HEK293 (cell line): ENCODE measurements at regions not wholly inside any gene's neighbourhood (a gene's known extent, or its start where the extent isn't known, plus 50 kb on each side); places are given as distances from the start of the nearest gene placed in this dataset.

Source experiments
- CTCF ChIA-PET: fragments of 350-600 bp; formaldehyde crosslinking; extraction: SDS; loops from one replicate; lab custom pipeline; 2021; ENCODE audit warnings: antibody characterized with exemption; lab: Yijun Ruan, JAX
- POLR2A ChIA-PET: fragments of 300-600 bp; formaldehyde crosslinking; extraction: SDS; loops from one replicate; lab custom pipeline; 2020; ENCODE audit warnings: antibody characterized with exemption, inconsistent platforms; lab: Yijun Ruan, JAX
- H3K27ac ChIP-seq: fragments of 200-500 bp; sonication (Bioruptor generic); 2 replicates; pipeline ENCODE4 v1.5.1; 2014; ENCODE audit warnings: low read depth, low read length, control low read depth, inconsistent platforms; ENCODE audit errors: extremely low read depth
- H3K36me3 ChIP-seq, 2 experiments: fragments of 200-500 bp in 1 of 2; sonication (Bioruptor generic) in 1 of 2; 1 replicate in 1 of 2; 2 replicates in 1 of 2; pipeline ENCODE4 v1.5.1; 2014 to 2017; ENCODE audit warnings: inconsistent platforms in 2 of 2, low read length in 2 of 2; ENCODE audit not compliant: control insufficient read depth in 2 of 2, insufficient read depth in 1 of 2
- H3K4me1 ChIP-seq: fragments of 200-500 bp; sonication (Bioruptor generic); 2 replicates; pipeline ENCODE4 v1.5.1; 2014; ENCODE audit warnings: mild to moderate bottlenecking, low read length, inconsistent platforms; ENCODE audit not compliant: control insufficient read depth, insufficient read depth
- H3K4me3 ChIP-seq: 2 replicates; pipeline ENCODE4 v1.5.1; 2011; ENCODE audit warnings: low read depth, mild to moderate bottlenecking, control low read depth, low read length, moderate library complexity
- H3K9me3 ChIP-seq: fragments of 200-500 bp; sonication (Bioruptor generic); 2 replicates; pipeline ENCODE4 v1.5.1; 2014; ENCODE audit warnings: low read depth, low read length, inconsistent platforms; ENCODE audit not compliant: control insufficient read depth, insufficient read depth
- AEBP2 ChIP-seq: fragments of 450-650 bp; formaldehyde crosslinking; IDR thresholded peaks from 2 replicates; pipeline ENCODE4 v1.5.1; 2016; ENCODE audit warnings: missing biosample characterization, missing genetic modification characterization, borderline replicate concordance
- BCL6B ChIP-seq: fragments of 450-650 bp; formaldehyde crosslinking; IDR thresholded peaks from 2 replicates; pipeline ENCODE4 v1.5.1; 2017; ENCODE audit warnings: missing biosample characterization, missing genetic modification characterization
- PRDM2 ChIP-seq: fragments of 450-650 bp; formaldehyde crosslinking; IDR thresholded peaks from 2 replicates; pipeline ENCODE4 v1.5.1; 2016; ENCODE audit warnings: missing biosample characterization, missing genetic modification characterization, borderline replicate concordance
- REST ChIP-seq: fragments of 450-650 bp; formaldehyde crosslinking; IDR thresholded peaks from 2 replicates; pipeline ENCODE4 v1.5.1; 2016; ENCODE audit warnings: missing biosample characterization, missing genetic modification characterization
- SALL2 ChIP-seq: fragments of 450-650 bp; formaldehyde crosslinking; IDR thresholded peaks from 2 replicates; pipeline ENCODE4 v1.5.0; 2017; ENCODE audit warnings: missing biosample characterization, mild to moderate bottlenecking, missing genetic modification characterization, borderline replicate concordance
- WT1 ChIP-seq: fragments of 450-650 bp; formaldehyde crosslinking; IDR thresholded peaks from 2 replicates; pipeline ENCODE4 v1.5.1; 2016; ENCODE audit warnings: missing biosample characterization, missing genetic modification characterization
- ZBTB48 ChIP-seq: fragments of 450-650 bp; formaldehyde crosslinking; IDR thresholded peaks from 2 replicates; pipeline ENCODE4 v1.5.1; 2016; ENCODE audit warnings: missing biosample characterization, missing genetic modification characterization
- ZNF10 ChIP-seq: fragments of 450-650 bp; formaldehyde crosslinking; IDR thresholded peaks from 2 replicates; pipeline ENCODE4 v1.5.1; 2017; ENCODE audit warnings: missing biosample characterization, missing genetic modification characterization
- ZNF114 ChIP-seq: fragments of 450-650 bp; formaldehyde crosslinking; IDR thresholded peaks from 2 replicates; pipeline ENCODE4 v1.5.0; 2017; ENCODE audit warnings: missing biosample characterization, missing genetic modification characterization
- ZNF148 ChIP-seq: fragments of 450-650 bp; formaldehyde crosslinking; IDR thresholded peaks from 2 replicates; pipeline ENCODE4 v1.5.0; 2017; ENCODE audit warnings: missing biosample characterization, missing genetic modification characterization, borderline replicate concordance
- ZNF274 ChIP-seq, 2 experiments: fragments of 200-500 bp in 1 of 2; fragments of 450-650 bp in 1 of 2; sonication (Bioruptor generic) in 1 of 2; formaldehyde crosslinking in 1 of 2; IDR thresholded peaks; 2 replicates each; pipeline versions ENCODE4 v1.5.1 to v1.6.1; 2014 to 2016; ENCODE audit warnings: borderline replicate concordance in 1 of 2, inconsistent platforms in 1 of 2, low read length in 1 of 2, missing biosample characterization in 1 of 2, missing genetic modification characterization in 1 of 2
- ZNF292 ChIP-seq: fragments of 450-650 bp; formaldehyde crosslinking; IDR thresholded peaks from 2 replicates; pipeline ENCODE4 v1.5.1; 2016; ENCODE audit warnings: low read depth, missing biosample characterization, missing genetic modification characterization, borderline replicate concordance
- ZNF621 ChIP-seq: fragments of 450-650 bp; formaldehyde crosslinking; IDR thresholded peaks from 2 replicates; pipeline ENCODE4 v1.5.1; 2017; ENCODE audit warnings: missing biosample characterization, missing genetic modification characterization
- ZNF623 ChIP-seq: fragments of 450-650 bp; formaldehyde crosslinking; IDR thresholded peaks from 2 replicates; pipeline ENCODE4 v1.5.1; 2016; ENCODE audit warnings: missing biosample characterization, missing genetic modification characterization
- ZNF654 ChIP-seq: fragments of 450-650 bp; formaldehyde crosslinking; IDR thresholded peaks from 2 replicates; pipeline ENCODE4 v1.5.1; 2016; ENCODE audit warnings: low read depth, missing biosample characterization, missing genetic modification characterization
- ZSCAN30 ChIP-seq: fragments of 450-650 bp; IDR thresholded peaks from 2 replicates; pipeline ENCODE4 v1.5.1; 2018; ENCODE audit warnings: missing biosample characterization, mild to moderate bottlenecking, missing genetic modification characterization, moderate library complexity
- ZXDB ChIP-seq: fragments of 450-650 bp; formaldehyde crosslinking; IDR thresholded peaks from 2 replicates; pipeline ENCODE4 v1.5.1; 2016; ENCODE audit warnings: missing biosample characterization, missing genetic modification characterization

- ChIA-PET POLR2A (no interaction called here), CTCF (no interaction called here)
Observed at GRCh38 chr21:41086569-41086968, 81.4 kb upstream of the BACE2 start.

GRCh38 chr21:41090981-41091380 is 77.0 kb upstream of the BACE2 start:
- ChIA-PET POLR2A (no interaction called here), CTCF (no interaction called here)
- H3K9me3 ChIP-seq: no peaks in the 10 kb centered on the region
- no peak overlapping the region for H3K4me3 ChIP-seq
- no peak overlapping the region for H3K27ac ChIP-seq
- no peaks in the 10 kb centered on the region for H3K36me3 ChIP-seq
- H3K4me1 ChIP-seq: no peaks in the 10 kb centered on the region
- TF ChIP-seq REST (tag by site-specific recombination) (no peak), AEBP2 (tag by site-specific recombination) (no peak), ZBTB48 (tag by site-specific recombination) (no peak), ZNF148 (no peak), ZNF274 (IDR thresholded peaks at IDR 0.05; ENCODE audit: low read length) (no peak), ZNF274 (tag by site-specific recombination; IDR thresholded peaks at IDR 0.05; ENCODE audit: borderline replicate concordance) (no peak), ZNF114 (tag by site-specific recombination) (no peak), ZNF10 (no peak), PRDM2 (tag by site-specific recombination) (no peak), WT1 (tag by site-specific recombination) (no peak), ZNF654 (tag by site-specific recombination) (no peak), ZNF292 (tag by site-specific recombination) (no peak), ZSCAN30 (tag by site-specific recombination) (no peak), ZNF623 (tag by site-specific recombination) (no peak), ZXDB (tag by site-specific recombination) (no peak), ZNF621 (tag by site-specific recombination) (no peak)

More at GRCh38 chr21:41086569-41086968, 81.4 kb upstream of the BACE2 start:
- H3K4me1 ChIP-seq: no peaks in the 10 kb centered on the region
- TF ChIP-seq BCL6B (tag by site-specific recombination): no peak
- TF ChIP-seq SALL2: no peak
- no peak overlapping the region for H3K27ac ChIP-seq
- no peak overlapping the region for H3K4me3 ChIP-seq
- no peaks in the 10 kb centered on the region for H3K9me3 ChIP-seq
- no peaks in the 10 kb centered on the region for H3K36me3 ChIP-seq
